HG03045 (cell line): ENCODE measurements at regions not wholly inside any gene's neighbourhood (a gene's known extent, or its start where the extent isn't known, plus 50 kb on each side); places are given as distances from the start of the nearest gene placed in this dataset.

Experiments used
- ATAC-seq: cut with Tn5 transposase; IDR thresholded peaks from one replicate; pipeline ENCODE4 v1.9.1; 2021; ENCODE audit warnings: mild to moderate bottlenecking, moderate library complexity; ENCODE audit not compliant: unreplicated experiment

- no peak for ATAC-seq
Observed at GRCh38 chr21:16678429-16679160, 834.2 kb upstream of the CXADR start.

GRCh38 chr21:16695074-16695473 lies 817.8 kb upstream of the CXADR start:
- no peak for ATAC-seq

- no peak for ATAC-seq
Observed at GRCh38 chr21:16707274-16707673, 805.6 kb upstream of the CXADR start.

DNA sequence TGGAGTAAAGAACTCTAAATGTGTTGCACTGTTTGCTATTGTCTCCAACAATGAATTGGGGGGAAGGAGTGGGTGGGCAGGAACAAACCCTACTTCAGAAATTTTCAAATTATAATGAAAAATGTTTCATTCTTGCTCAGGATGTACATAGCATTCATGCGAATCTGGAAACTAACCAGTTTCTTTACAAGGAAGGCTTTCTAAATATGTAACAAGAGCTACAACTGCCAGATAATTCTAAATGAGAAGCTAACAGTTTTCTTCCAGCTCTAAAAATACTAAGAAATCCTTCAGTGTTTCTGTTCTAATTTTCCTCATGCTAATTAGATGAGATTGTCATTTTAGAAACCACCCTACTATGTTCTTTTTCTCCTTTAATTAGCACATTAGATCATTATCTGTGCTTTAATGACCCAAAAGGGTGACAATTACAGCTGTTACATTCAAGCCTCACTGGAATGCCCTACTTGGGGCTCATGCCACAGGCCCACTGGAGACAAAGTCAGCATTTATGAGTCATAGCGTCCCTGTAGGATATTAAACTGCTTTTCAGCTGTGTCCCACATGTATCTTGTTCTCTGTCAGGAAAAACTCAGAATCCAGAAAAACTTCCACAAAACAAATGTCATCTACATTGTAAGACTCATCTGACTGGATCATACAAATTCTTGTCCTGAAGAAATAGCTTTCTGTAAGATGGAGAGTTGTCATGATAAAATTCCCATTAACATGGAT lies 804.6 kb upstream of the CXADR start:
- ATAC-seq, result no peak

DNA sequence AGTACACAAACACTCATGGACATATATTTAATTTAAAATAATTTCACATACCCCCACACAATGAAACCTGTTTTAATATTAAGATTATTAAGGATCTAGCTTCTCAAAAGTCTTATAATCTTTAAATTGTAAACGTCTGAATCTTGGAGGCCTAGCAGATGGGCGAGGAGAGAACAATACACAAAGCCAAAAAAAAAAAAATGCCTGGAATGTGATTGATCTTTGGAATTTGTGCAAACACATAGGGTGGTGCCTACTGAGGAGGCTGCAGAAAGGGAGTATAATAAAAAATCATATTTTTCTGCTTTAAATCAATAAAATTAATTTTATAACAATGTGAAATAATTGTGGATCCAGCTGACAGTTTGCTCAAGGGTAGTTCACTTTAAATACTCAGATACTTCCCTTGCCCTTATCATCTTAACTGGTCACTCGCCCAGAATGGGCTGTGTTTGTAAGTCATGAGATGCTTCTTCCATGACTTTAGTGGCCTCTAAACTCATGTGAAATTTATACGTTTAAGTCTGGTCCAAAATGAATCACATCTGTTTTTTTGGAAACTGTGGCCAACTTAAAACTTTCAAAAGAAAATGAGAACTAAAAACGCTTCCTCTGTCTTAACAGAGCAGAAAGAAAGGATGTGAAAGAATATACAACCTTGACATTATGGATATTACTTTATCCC lies 802.8 kb upstream of the CXADR start:
- ATAC-seq, result no peak

DNA sequence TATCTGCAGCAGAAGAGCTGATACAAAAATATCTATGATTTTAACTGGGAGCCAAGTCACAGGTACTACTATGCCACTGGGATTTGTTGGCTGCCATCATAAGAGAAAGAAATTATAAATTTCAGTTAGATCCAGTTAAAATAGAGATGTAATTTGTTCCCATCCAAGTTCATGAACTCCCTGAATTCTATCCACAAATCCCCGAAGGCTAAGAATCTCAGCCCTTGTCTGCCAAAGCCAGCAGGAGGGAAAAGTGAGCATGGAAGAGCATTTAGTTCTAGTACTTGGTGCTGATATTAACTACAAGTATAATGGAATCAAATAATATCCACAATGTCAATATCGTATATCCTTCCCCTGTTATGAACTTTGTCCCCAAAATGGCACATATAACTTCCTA lies 801.1 kb upstream of the CXADR start:
- no peak for ATAC-seq

- ATAC-seq, result no peak
Observed at GRCh38 chr21:16713331-16714117, 799.3 kb upstream of the CXADR start.

- no peak for ATAC-seq
Observed at GRCh38 chr21:16740511-16740910, 772.3 kb upstream of the CXADR start.

GRCh38 chr21:16741141-16741665 lies 771.6 kb upstream of the CXADR start:
- no peak for ATAC-seq

GRCh38 chr21:16742131-16742641 lies 770.7 kb upstream of the CXADR start:
- no peak for ATAC-seq

- no peak for ATAC-seq
Observed at GRCh38 chr21:16742741-16743140, 770.1 kb upstream of the CXADR start.

GRCh38 chr21:16743317-16743716 lies 769.5 kb upstream of the CXADR start:
- ATAC-seq, result no peak

GRCh38 chr21:16750926-16751325 lies 761.9 kb upstream of the CXADR start:
- ATAC-seq, result no peak

DNA sequence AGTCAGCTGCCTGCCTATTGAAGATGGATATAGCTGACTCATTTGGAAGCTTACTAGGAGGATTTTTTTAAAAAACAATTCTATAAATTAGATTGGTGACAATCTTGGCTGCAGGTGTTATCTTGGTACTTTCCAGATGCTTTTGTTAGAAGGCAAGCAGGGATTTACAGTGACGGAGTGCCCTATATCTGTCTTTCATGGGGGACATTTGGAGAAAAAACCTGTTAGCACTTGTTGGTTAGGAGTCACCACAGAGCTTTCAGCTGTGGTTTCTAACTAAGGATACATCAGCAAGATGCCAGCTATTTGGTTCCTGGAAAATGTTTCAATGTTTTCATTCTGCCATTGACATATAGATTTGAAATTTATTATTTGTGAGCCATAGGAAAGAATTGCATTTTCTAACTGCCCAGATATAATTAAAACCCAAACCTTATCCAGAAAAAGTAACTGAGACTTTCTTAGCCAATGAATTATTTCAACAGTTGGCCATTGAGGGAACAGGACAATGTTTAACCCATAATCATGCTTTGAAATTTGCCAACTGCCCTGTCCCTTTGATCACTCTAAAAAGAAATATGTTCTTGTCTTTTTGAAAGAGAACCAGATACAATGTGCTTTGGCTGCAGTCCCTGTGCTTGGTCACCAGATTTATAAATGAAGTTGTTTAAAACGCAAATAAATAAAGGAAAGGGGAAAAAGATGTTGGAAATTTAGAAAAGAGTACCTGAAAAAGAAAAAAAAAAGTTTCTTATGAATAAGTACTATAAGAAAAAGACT lies 761.0 kb upstream of the CXADR start:
- ATAC-seq, result no peak

DNA sequence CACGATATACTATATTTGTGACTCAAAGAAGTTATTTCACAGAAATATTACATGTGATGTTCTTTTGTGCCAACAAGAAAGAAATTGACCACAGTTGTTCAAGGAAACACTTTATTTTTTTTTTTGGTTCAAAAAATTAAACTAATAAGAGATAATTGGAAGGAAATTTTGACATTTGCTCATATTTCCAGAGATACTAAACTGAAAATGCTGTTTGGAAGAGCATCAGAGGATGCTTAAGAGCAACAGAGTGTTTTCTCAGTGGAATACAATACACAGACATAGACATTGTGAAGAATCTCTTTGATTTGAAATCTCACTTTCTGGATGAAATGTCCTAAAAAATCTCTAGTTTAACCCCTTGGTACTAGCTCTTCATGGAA lies 760.4 kb upstream of the CXADR start:
- ATAC-seq, result no peak

- no peak for ATAC-seq
Observed at GRCh38 chr21:16755061-16755460, 757.8 kb upstream of the CXADR start.

- ATAC-seq, result no peak
Observed at GRCh38 chr21:16767201-16767600, 745.6 kb upstream of the CXADR start.

DNA sequence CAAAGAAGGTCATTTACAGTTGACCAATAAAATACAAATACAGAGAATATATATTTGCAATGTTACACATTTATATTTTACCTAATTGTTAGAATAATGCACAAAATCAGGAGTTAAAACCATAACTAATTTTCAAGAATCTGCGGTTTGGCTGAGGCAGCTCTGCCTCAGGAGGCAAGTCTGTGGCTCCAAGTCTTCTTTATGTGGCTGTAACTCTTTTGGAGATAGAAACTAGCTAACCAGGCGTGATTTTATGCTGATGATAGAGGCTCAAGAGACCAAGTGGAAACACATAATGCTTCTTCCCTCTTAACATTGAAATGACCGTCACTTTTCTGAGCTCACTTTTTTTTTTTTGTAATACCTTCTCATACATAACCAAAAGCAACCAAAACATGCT lies 744.7 kb upstream of the CXADR start:
- ATAC-seq, result no peak

GRCh38 chr21:16770266-16770665 lies 742.6 kb upstream of the CXADR start:
- ATAC-seq, result no peak

DNA sequence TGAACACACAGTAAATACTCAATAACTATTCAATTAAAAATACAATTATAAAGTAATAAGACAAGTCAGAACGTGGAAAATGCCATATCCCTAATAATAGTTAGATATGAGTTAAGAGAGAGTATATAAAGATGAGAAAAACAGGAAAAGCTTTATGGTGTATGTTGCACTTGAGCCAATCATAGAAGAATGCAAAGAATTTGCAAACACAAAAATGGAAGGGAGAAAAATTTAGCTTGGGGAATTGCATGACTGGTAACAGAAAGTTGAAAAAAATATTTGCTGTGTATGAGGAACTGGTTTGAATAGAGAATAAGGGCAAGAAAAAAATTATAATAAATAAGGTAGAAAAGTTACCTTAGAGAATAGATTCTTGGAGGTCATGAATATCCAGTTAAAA lies 739.6 kb upstream of the CXADR start:
- no peak for ATAC-seq
